ENCODE measurements at regions not wholly inside any gene's neighbourhood (a gene's known extent, or its start where the extent isn't known, plus 50 kb on each side); places are given as distances from the start of the nearest gene placed in this dataset.

GRCh38 chr9:90288275-90288639 is 354.4 kb downstream of the DIRAS2 start:
- no peak for DNase-seq (ENCODE audit: low read depth, low spot score)

DNA sequence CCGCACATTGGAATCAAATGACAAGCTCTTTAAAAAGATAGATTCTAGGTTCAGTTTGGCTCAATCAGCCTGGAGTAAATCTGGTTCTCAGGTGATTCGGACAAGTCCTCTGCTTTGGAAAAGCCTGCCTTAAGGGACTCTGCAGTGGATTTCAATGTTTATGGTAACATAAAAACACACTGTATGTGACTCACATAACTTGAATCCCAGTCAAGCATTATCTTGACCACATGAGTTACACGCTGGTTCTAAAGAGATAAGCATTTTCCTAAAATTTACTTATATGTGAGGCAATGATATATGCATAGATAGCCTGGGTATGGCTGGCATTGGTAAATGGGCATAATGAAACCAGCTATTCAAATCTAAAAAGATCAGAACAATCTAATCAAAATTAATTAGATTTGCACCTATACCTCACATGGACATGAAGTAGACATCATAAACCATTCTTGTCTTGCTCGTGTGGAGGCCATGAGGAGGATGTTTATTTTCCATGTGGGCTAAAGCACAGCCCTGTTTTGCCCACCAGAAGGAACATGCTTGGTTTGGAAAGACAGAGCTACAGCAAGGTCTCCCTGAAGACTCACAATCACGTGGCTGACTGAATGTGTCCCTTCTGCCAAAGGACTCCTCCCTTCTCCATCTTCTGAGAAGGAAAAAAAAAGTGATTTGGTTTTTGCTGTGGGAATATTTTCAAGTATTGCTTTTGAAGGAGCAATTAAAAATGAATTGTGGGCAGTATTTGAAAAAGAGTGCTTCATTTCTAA is 351.7 kb downstream of the DIRAS2 start:
- DNase-seq (ENCODE audit: low read depth, low spot score), result no peak

DNA sequence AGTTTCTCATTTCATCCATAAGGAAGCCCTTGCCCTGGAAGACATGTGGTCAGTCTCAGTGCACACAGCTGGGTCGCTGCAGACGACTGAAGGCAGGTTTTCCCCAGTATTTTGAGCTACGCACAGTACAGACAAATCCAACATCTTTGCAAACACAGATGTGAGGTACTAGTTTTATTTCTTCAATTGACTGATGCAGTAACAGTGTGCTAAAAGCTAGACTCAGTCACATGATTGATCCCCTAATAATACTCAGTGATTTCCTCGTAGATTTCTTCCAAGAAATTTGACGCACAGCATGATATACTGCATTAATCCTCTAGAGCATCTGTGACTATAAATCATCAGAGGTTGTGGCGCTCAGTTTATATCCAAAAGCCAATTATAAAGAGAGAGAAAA is 346.1 kb downstream of the DIRAS2 start:
- DNase-seq (ENCODE audit: low read depth, low spot score), result no peak

DNA sequence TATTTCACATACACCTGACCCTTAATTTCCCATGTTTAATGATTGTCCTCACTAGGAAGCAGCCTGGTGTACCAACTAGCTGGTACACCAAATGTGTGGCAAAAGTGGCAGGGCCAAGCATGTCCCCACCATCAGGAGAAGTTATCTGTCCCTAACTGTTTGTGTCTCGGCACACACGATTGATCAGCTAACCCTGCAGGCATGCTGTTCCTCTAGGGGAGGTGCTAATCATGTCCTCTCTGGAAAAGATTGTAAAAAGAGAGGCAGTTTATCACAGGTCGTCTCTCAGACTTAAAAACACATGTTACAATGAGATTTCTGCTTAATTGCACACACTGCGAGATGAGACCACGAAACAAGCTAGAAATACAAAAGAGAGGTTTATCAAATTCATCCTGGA is 342.7 kb downstream of the DIRAS2 start:
- DNase-seq (ENCODE audit: low read depth, low spot score), result no peak

DNA sequence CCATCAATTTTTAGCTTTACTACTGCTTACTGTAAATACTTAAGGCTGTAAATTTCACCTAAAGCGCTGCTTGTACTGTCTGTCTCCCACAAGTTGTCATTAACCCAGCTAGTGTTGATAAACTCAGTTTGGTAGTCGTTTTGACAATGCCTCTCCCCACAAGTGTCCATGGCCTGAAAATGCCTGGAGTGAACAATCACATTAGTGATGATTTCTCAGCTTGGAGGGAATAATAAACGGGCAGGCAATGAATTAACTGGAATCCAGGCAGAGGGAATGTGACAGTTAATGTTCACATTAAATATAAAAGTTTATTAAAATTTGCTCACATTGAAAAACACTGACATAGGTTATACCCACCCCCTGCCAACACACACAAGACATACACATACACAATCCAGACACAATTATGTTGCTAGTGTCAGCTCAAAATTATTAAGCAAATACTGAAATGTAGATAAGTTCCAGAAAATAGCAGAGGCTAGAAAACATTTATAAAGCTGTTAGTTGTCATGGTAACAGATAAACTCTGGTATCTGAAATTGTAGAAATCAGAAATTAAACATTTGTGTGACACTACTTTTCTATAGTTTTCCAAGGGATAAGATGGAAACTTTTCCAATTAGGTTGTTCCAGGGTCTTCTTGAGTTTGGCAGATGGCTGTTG is 341.9 kb downstream of the DIRAS2 start:
- no peak for DNase-seq (ENCODE audit: low read depth, low spot score)

GRCh38 chr9:90301277-90301653 is 341.4 kb downstream of the DIRAS2 start:
- DNase-seq (ENCODE audit: low read depth, low spot score), result no peak

GRCh38 chr9:90303655-90304054 is 339.0 kb downstream of the DIRAS2 start:
- DNase-seq (ENCODE audit: low read depth, low spot score), result no peak

DNA sequence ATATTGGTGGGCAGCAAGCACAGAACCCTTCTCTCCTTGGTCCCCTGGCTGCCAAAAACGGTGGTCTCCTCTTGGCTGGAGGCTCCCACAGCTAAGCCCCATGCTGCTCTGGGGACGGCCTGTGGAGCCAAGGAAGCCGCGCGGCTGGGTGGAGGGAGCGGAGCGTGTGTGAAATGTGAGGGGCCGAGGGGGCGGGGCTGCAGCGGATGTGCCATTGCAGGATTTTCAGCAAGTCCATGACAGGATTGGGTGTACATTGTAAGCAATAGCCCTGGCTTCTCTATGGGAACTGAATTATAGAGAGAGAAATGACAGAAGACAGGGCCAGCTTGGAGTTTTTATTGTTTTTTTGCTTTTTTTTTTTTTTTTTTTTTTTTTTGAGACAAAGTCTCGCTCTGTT is 336.5 kb downstream of the DIRAS2 start:
- no peak for DNase-seq (ENCODE audit: low read depth, low spot score)

- DNase-seq (ENCODE audit: low read depth, low spot score), result no peak
Observed at GRCh38 chr9:90307167-90307833, 335.3 kb downstream of the DIRAS2 start.

DNA sequence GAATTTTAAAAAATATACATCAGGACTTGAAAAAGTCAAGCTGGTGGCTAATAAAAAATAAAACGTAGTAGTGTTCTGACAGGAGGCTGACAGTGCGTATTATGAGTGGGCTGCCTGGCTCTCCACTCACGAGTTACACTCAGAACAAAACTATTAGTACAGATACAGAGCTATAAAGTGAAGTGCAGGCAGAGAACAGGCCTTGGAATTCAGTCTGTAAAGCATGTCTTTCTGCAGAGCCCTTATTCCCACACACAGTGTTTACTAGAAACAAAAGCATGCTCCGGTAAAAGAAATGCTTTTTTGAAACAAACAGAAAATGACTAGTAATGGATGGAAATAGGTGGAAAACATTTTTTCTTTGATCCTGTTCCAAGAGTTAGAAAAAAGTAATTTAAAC is 334.7 kb downstream of the DIRAS2 start:
- no peak for DNase-seq (ENCODE audit: low read depth, low spot score)

DNA sequence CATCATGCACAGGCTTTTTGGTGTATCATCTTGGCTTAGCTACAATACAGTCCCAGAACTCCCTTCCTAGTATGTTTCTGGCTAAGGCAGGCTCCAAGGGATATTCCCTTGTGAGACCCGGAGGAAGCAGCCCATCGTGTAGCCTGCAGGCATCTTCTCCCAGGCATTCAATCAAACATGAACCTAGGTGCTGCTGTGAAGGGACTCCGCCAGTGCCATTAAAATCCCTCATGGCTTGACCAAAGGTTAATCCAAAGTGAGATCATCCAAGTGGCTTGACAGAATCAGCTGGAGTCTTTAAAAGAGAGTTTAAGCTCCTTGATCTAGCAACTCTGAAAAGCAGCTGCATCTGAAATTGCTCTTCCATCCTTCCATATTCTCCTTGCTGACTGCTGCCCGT is 333.9 kb downstream of the DIRAS2 start:
- no peak for DNase-seq (ENCODE audit: low read depth, low spot score)

- no peak for DNase-seq (ENCODE audit: low read depth, low spot score)
Observed at GRCh38 chr9:90309809-90310520, 332.7 kb downstream of the DIRAS2 start.

GRCh38 chr9:90310521-90310876 is 332.1 kb downstream of the DIRAS2 start:
- no peak for DNase-seq (ENCODE audit: low read depth, low spot score)

DNA sequence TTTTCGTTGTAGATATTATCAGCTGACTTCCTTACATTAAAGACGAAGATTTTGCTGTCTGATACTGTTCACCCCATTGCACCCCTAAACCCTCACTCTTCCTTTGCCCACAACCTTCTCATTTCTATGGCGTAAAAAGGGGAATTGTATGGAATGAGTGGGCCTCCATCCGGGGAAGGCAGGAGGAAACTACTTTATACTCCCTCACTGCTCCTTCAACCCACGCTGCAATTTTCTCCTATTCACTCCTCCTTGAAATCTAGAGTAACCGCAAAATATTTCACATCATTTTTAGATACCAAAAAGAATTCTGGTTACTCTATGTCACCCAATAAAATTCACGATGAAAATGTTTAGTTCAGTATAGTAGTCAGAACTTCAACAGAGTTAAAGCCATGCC is 330.8 kb downstream of the DIRAS2 start:
- no peak for DNase-seq (ENCODE audit: low read depth, low spot score)

- no peak for DNase-seq (ENCODE audit: low read depth, low spot score)
Observed at GRCh38 chr9:90322296-90322695, 320.3 kb downstream of the DIRAS2 start.

- no peak for DNase-seq (ENCODE audit: low read depth, low spot score)
Observed at GRCh38 chr9:90325913-90326653, 316.5 kb downstream of the DIRAS2 start.

GRCh38 chr9:90330231-90330630 is 312.4 kb downstream of the DIRAS2 start:
- no peak for DNase-seq (ENCODE audit: low read depth, low spot score)

GRCh38 chr9:90331826-90332575 is 310.6 kb downstream of the DIRAS2 start:
- DNase-seq (ENCODE audit: low read depth, low spot score), result no peak

DNA sequence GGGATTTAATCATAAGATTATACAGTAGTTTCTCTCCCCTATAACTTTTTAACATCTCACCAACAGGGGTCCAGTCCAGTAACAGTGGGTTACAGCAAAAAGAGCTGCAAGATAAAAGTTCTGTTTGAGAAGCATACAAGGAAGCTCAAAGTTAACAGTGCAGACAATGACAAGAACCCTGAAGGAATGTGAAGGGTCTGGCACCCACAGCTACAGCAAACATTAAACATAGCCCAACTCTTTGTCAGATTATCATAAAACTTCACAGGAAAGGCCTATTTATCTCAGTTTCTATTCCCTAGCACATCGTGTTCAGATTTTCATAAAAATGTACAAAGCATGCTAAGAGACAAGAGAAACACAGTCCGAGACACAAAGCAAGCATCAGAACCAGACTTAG is 309.4 kb downstream of the DIRAS2 start:
- DNase-seq (ENCODE audit: low read depth, low spot score), result no peak

GRCh38 chr9:90340421-90340820 is 302.2 kb downstream of the DIRAS2 start:
- DNase-seq (ENCODE audit: low read depth, low spot score), result no peak

DNA sequence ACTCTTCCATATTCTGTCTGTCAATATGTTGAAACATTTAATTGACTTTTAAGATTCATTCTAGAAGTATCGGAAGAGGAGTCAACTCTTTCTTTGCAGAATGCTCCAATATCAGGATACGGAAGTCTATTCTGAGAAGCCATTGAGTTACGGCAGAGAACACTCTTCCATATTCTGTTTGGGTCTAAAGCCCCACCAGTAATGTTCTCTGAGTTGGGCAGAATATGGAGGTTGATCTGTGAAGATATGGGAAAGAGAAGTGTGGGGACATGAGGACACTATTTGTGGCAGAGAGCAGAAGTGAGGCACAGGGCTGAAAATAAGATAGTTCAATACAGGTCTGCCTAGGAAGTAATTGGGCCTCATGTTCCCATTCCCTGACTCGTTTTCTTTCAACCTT is 300.0 kb downstream of the DIRAS2 start:
- DNase-seq (ENCODE audit: low read depth, low spot score), result no peak
